Fibroblast of pulmonary artery (primary cell): ENCODE measurements at regions not wholly inside any gene's neighbourhood (a gene's known extent, or its start where the extent isn't known, plus 50 kb on each side); places are given as distances from the start of the nearest gene placed in this dataset.
A peak's percentile ranks its signal among the peaks of the same experiment; 100 is the strongest.

Experiments
- DNase-seq: peaks from one replicate; pipeline ENCODE4 v3.0.0-alpha.2; 2010; ENCODE audit warnings: low read depth
- H3K4me3 ChIP-seq: replicated peaks from 2 replicates; pipeline ENCODE4 v1.5.1; 2011; ENCODE audit warnings: low read depth, mild to moderate bottlenecking, control low read depth, low read length, moderate library complexity
- TF ChIP-seq, protein P1 (sequence below): IDR thresholded peaks from 2 replicates; pipeline ENCODE4 v1.5.1; 2011; ENCODE audit warnings: mild to moderate bottlenecking, control low read depth, low read length, inconsistent platforms; ENCODE audit errors: missing control alignments

- TF ChIP-seq, protein P1, sequence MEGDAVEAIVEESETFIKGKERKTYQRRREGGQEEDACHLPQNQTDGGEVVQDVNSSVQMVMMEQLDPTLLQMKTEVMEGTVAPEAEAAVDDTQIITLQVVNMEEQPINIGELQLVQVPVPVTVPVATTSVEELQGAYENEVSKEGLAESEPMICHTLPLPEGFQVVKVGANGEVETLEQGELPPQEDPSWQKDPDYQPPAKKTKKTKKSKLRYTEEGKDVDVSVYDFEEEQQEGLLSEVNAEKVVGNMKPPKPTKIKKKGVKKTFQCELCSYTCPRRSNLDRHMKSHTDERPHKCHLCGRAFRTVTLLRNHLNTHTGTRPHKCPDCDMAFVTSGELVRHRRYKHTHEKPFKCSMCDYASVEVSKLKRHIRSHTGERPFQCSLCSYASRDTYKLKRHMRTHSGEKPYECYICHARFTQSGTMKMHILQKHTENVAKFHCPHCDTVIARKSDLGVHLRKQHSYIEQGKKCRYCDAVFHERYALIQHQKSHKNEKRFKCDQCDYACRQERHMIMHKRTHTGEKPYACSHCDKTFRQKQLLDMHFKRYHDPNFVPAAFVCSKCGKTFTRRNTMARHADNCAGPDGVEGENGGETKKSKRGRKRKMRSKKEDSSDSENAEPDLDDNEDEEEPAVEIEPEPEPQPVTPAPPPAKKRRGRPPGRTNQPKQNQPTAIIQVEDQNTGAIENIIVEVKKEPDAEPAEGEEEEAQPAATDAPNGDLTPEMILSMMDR = no peak
- no peak overlapping the region for H3K4me3 ChIP-seq
- DNase-seq = no peak
These were observed 1282.2 kb upstream of the ZEB2 start for GRCh38 chr2:145802133-145802532.

- TF ChIP-seq, protein P1 = no peak
- no peak for DNase-seq
- H3K4me3 ChIP-seq = no peak overlapping the region
These were observed 1281.3 kb upstream of the ZEB2 start for GRCh38 chr2:145801210-145801609.

DNA sequence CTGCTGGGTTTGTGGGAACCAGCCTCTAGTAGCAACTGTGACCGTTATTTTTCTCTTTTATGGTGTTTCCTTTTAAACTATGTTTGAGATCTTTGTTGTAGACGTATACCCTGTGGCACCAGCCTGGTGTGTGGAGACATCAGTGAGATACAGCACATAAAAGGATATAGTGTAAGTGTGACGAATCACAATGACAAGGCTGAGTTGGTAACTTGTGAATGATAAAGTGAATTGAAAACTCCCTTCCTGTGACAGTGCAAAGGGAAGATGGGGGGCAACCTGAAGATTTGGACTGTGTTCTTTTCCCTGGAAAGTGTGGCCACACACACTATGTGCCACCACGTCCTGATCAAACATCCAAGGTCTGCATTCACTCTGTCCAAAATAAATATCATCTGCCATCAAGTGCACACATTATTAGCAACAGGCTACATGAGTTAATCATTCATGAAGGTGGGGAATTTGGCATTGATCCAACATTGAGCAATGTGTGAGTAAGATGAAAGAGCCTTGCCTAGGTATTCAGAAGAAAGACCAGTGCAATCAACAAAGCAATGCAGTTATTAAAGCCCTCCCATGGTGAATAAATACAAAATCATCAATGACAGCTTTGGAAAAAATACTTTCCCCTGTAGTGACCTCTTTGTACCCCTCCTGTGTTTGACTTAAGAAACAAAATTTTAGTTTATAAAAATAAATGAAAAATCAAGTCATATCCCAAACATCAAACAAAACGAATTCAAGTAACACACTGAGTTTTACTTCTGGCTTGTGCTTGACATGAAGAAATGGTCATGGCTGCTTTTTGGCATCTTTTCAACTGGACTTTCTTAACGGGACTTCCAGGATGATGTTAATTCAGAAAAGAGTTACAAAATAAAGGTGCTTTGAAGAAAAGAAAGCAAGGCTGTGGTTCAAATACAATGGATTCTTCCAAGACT lies 1280.5 kb upstream of the ZEB2 start:
- TF ChIP-seq, protein P1 = no peak
- H3K4me3 ChIP-seq = no peak overlapping the region
- DNase-seq = peak; percentile 24

- TF ChIP-seq, protein P1 = no peak
- DNase-seq = no peak
- H3K4me3 ChIP-seq = no peak overlapping the region
These were observed 1279.7 kb upstream of the ZEB2 start for GRCh38 chr2:145799595-145800108.

DNA sequence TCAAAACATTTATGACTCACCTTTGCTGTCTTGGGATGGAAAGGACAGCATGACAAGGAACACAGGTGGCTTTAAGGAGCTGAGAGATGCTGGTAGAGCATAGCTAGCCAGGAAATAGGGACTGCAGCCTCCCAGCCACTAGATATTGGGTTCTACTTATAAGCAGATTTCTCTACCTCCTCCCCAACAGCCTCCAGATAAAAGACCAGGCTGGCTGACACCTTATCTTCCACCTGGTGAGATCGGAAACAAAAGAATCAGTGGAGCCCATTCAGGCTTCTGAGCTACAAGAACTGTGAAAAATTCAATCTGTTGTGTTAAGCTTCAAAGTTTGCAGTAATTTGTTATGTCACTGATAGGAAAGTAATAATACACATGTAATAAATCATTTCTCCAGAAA lies 1278.5 kb upstream of the ZEB2 start:
- no peak for DNase-seq
- no peak overlapping the region for H3K4me3 ChIP-seq
- TF ChIP-seq, protein P1 = no peak

GRCh38 chr2:145797692-145798091 lies 1277.8 kb upstream of the ZEB2 start:
- TF ChIP-seq, protein P1 = no peak
- H3K4me3 ChIP-seq = no peak overlapping the region
- no peak for DNase-seq
